ENCODE measurements at regions not wholly inside any gene's neighbourhood (a gene's known extent, or its start where the extent isn't known, plus 50 kb on each side); places are given as distances from the start of the nearest gene placed in this dataset.

DNA sequence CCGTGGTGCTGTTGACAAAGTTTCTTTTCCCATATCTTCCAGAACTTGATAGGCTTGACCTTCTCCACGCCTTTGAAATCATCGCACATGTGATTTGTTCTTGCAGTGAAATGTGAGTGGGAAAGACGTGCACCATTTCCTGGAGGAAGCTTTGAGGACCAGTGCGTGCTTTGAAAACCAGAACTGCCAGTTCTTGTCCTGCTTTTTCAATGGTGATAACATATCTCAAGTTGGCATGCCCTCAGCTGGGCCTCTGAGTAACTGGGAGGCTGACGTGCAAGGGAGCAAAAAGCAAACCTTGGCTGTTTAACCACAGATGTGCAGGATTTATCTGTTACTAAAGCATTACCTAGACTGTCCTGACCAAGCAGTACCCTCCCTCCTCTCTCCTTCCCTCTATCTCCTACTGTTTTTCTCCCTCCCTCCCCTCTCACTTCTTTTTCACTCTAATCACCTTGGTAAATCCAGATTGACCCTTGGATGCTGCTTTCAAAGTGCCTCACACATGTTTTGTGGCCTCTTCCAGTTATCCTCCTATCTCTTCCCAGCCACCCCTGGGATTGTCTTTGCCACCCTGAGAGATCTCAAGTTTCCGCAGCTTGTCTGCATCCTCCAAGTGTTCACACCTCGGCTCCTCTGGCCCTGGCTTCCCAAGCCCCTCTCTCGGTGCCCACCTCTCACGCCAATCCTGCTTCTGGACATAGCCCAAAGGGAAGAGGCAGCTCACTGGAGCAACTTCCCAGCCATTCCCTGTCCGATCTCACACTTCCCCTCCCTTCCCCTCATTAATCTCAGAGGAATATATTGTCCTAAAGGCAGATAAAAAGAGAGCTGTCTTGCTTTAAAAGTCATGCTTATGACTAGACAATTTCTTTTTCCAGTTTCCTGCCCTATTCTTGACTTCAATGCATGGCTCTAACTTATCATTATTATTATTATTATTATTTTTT lies 198.3 kb downstream of the ERCC6L2 start:
- ChIA-PET CTCF (interaction anchor here (0.9 to 1.6 kb wide), 4 partner anchors 9 to 108 kb away, joined by 3 to 10 read pairs (median 4); no protein-coding TSS in a partner anchor), POLR2A (no interaction called here)
- no peak for ATAC-seq
- WGBS (ENCODE audit: missing lambda C conversion rate), result 86% methylated on average over 11 of the region's 11 CpGs
- no peak for FAIRE-seq
- H3K4me3 ChIP-seq, result no peak overlapping the region
- H3K27ac ChIP-seq, result no peak overlapping the region
- DNase-seq (ENCODE audit: low read depth in 1 of 2, low spot score in 1 of 2), result no peak
- peaks cover 3% of the 10 kb centered on the region; the same call in 1 of the 3 replicates for H3K4me1 ChIP-seq
- TF ChIP-seq NFE2L2 (conservative IDR thresholded peaks at IDR 0.05; ENCODE audit: low read length) (no peak), GATA3 (IDR thresholded peaks at IDR 0.05; ENCODE audit: borderline replicate concordance) (no peak), ZC3H11A (IDR thresholded peaks at IDR 0.05) (no peak), KDM1A (IDR thresholded peaks at IDR 0.05; ENCODE audit: low read depth) (no peak)
- H3K9me3 ChIP-seq, result no peaks in the 10 kb centered on the region
- no peak overlapping the region for H3K4me2 ChIP-seq

DNA sequence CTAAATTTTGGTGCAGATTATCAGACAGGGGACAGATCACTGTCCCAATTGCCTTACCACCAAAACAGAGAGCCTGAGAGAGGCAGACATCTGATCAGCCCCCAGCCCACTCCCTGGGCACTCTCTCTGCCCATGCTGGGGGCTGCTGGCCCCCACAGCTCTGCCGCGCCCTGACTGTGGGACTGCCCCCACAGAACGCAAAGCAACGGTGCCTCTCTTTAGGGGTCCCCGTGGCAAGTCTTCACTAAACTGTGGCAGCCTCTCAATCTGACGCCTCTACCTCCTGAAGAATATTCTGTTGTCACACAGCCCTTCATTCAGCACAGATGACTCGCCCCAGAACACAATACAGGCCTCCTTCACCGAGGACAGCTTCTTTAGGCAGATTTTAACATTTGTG lies 197.4 kb downstream of the ERCC6L2 start:
- no peaks in the 10 kb centered on the region for H3K9me3 ChIP-seq
- H3K4me1 ChIP-seq, result 0 out of 3 replicates have a peak, but pooled peaks cover 3% of the 10 kb centered on the region
- CTCF ChIA-PET, result interaction anchor here (0.9 kb wide), 1 partner anchor 12 kb away, joined by 3 read pairs; no protein-coding TSS in a partner anchor
- H3K27ac ChIP-seq, result no peak overlapping the region
- POLR2A ChIA-PET, result no interaction called here
- no peak for FAIRE-seq
- TF ChIP-seq MAZ (IDR thresholded peaks at IDR 0.05; ENCODE audit: borderline replicate concordance, low read depth, low read length) (no peak), TFCP2L1 (CRISPR knock-in tag; IDR thresholded peaks at IDR 0.05) (no peak)
- TF ChIP-seq, protein P1, sequence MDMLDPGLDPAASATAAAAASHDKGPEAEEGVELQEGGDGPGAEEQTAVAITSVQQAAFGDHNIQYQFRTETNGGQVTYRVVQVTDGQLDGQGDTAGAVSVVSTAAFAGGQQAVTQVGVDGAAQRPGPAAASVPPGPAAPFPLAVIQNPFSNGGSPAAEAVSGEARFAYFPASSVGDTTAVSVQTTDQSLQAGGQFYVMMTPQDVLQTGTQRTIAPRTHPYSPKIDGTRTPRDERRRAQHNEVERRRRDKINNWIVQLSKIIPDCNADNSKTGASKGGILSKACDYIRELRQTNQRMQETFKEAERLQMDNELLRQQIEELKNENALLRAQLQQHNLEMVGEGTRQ (IDR thresholded peaks at IDR 0.05), result no peak
- no peak for DNase-seq (ENCODE audit: low read depth in 1 of 2, low spot score in 1 of 2)
- no peak for ATAC-seq
- 89% methylated on average over 8 of the region's 8 CpGs for WGBS (ENCODE audit: missing lambda C conversion rate)
- H3K4me2 ChIP-seq, result no peak overlapping the region
- H3K4me3 ChIP-seq, result no peak overlapping the region

DNA sequence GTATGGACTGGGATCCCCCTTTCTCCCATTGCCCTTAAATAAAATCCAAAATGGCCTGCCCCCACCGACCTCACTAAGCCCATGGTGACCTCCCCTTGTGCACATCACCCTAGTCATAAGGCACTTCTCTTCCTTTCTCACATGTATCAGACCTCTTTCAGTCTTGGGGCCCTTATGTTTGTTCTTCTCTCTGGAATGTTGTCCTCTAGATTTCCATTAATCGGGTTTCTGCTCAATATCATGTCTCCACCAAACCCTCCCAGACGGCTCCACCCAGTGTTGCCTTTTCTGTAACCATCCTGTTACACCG lies 196.3 kb downstream of the ERCC6L2 start:
- CTCF ChIA-PET, result interaction anchor here (1.6 to 2.1 kb wide), 2 partner anchors 29 to 146 kb away, joined by 4 to 8 read pairs; no protein-coding TSS in a partner anchor

More for the DNA sequence above, 196.3 kb downstream of the ERCC6L2 start:
- no peak for FAIRE-seq
- DNase-seq (ENCODE audit: low read depth in 1 of 2, low spot score in 1 of 2), result no peak
- 0 out of 6 replicates have a peak overlapping the region, but pooled peaks of 1 of the 2 experiments have one; percentile 16 for H3K27ac ChIP-seq
- H3K9me3 ChIP-seq, result no peaks in the 10 kb centered on the region
- peak; percentile 28 to 49; a peak in 4 of 6 replicates for ATAC-seq
- no peak overlapping the region for H3K4me2 ChIP-seq
- no peak overlapping the region for H3K4me3 ChIP-seq
- TF ChIP-seq, protein P2, sequence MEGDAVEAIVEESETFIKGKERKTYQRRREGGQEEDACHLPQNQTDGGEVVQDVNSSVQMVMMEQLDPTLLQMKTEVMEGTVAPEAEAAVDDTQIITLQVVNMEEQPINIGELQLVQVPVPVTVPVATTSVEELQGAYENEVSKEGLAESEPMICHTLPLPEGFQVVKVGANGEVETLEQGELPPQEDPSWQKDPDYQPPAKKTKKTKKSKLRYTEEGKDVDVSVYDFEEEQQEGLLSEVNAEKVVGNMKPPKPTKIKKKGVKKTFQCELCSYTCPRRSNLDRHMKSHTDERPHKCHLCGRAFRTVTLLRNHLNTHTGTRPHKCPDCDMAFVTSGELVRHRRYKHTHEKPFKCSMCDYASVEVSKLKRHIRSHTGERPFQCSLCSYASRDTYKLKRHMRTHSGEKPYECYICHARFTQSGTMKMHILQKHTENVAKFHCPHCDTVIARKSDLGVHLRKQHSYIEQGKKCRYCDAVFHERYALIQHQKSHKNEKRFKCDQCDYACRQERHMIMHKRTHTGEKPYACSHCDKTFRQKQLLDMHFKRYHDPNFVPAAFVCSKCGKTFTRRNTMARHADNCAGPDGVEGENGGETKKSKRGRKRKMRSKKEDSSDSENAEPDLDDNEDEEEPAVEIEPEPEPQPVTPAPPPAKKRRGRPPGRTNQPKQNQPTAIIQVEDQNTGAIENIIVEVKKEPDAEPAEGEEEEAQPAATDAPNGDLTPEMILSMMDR (IDR thresholded peaks at IDR 0.05), result no peak
- no peak for TF ChIP-seq MYC (IDR thresholded peaks at IDR 0.05; ENCODE audit: borderline replicate concordance, low read length)
- TF ChIP-seq FOSB (CRISPR knock-in tag; IDR thresholded peaks at IDR 0.05), result no peak
- TF ChIP-seq, protein P3, sequence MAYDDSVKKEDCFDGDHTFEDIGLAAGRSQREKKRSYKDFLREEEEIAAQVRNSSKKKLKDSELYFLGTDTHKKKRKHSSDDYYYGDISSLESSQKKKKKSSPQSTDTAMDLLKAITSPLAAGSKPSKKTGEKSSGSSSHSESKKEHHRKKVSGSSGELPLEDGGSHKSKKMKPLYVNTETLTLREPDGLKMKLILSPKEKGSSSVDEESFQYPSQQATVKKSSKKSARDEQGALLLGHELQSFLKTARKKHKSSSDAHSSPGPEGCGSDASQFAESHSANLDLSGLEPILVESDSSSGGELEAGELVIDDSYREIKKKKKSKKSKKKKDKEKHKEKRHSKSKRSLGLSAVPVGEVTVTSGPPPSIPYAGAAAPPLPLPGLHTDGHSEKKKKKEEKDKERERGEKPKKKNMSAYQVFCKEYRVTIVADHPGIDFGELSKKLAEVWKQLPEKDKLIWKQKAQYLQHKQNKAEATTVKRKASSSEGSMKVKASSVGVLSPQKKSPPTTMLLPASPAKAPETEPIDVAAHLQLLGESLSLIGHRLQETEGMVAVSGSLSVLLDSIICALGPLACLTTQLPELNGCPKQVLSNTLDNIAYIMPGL (CRISPR knock-in tag; IDR thresholded peaks at IDR 0.05; ENCODE audit: borderline replicate concordance), result no peak
- no peak for TF ChIP-seq SREBF2 (IDR thresholded peaks at IDR 0.05)
- TF ChIP-seq FOSL2 (IDR thresholded peaks at IDR 0.05), result no peak
- no peak for TF ChIP-seq FOSL2 (CRISPR knock-in tag; IDR thresholded peaks at IDR 0.05)
- no peak for TF ChIP-seq EHF (CRISPR knock-in tag; IDR thresholded peaks at IDR 0.05)
- TF ChIP-seq, protein P4, sequence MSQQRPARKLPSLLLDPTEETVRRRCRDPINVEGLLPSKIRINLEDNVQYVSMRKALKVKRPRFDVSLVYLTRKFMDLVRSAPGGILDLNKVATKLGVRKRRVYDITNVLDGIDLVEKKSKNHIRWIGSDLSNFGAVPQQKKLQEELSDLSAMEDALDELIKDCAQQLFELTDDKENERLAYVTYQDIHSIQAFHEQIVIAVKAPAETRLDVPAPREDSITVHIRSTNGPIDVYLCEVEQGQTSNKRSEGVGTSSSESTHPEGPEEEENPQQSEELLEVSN (IDR thresholded peaks at IDR 0.05; ENCODE audit: borderline replicate concordance, low read depth), result no peak
- no peak for TF ChIP-seq RNF2 (IDR thresholded peaks at IDR 0.05; ENCODE audit: borderline replicate concordance, low read depth)
- no peak for TF ChIP-seq FOXS1 (CRISPR knock-in tag; IDR thresholded peaks at IDR 0.05)
- TF ChIP-seq JUNB (IDR thresholded peaks at IDR 0.05), result no peak
- no peak for TF ChIP-seq MAZ (IDR thresholded peaks at IDR 0.05; ENCODE audit: borderline replicate concordance, low read depth, low read length)
- TF ChIP-seq KDM5A (IDR thresholded peaks at IDR 0.05), result no peak
- TF ChIP-seq, protein P5, sequence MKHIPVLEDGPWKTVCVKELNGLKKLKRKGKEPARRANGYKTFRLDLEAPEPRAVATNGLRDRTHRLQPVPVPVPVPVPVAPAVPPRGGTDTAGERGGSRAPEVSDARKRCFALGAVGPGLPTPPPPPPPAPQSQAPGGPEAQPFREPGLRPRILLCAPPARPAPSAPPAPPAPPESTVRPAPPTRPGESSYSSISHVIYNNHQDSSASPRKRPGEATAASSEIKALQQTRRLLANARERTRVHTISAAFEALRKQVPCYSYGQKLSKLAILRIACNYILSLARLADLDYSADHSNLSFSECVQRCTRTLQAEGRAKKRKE (CRISPR knock-in tag; IDR thresholded peaks at IDR 0.05; ENCODE audit: low read depth), result no peak
- no peak for TF ChIP-seq HOXB5 (CRISPR knock-in tag; IDR thresholded peaks at IDR 0.05)
- no peak for TF ChIP-seq PHF8 (IDR thresholded peaks at IDR 0.05; ENCODE audit: borderline replicate concordance, low read depth)
- TF ChIP-seq POLR2A (IDR thresholded peaks at IDR 0.05; ENCODE audit: low read length), result no peak
- TF ChIP-seq CBX2 (IDR thresholded peaks at IDR 0.05; ENCODE audit: borderline replicate concordance, low read depth), result no peak
- H3K4me1 ChIP-seq, result 0 out of 3 replicates have a peak, but pooled peaks cover 3% of the 10 kb centered on the region
- WGBS (ENCODE audit: missing lambda C conversion rate), result 62% methylated on average over 4 of the region's 4 CpGs
- POLR2A ChIA-PET, result no interaction called here
